ENCODE measurements at regions not wholly inside any gene's neighbourhood (a gene's known extent, or its start where the extent isn't known, plus 50 kb on each side); places are given as distances from the start of the nearest gene placed in this dataset.

DNA sequence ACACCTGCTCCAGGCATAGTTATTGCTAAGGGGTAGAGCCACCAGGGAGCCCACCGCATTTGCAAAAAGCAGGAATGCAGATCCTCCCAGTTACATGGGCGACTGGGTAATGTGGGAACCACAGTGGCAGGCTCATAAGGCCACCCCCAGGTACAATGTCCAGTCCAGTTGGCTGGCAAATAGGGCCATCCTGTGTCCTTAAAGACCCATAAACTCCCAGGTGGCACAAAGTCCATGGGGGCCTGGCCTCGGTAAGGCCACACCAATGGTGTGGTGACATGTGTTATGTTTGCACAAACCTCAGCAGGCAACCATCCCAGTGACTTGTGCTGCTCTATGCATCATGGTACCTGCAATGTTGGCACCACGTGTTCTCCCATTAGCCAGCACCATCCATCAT lies 283.6 kb upstream of the GYPC start:
- TF ChIP-seq, protein P1, sequence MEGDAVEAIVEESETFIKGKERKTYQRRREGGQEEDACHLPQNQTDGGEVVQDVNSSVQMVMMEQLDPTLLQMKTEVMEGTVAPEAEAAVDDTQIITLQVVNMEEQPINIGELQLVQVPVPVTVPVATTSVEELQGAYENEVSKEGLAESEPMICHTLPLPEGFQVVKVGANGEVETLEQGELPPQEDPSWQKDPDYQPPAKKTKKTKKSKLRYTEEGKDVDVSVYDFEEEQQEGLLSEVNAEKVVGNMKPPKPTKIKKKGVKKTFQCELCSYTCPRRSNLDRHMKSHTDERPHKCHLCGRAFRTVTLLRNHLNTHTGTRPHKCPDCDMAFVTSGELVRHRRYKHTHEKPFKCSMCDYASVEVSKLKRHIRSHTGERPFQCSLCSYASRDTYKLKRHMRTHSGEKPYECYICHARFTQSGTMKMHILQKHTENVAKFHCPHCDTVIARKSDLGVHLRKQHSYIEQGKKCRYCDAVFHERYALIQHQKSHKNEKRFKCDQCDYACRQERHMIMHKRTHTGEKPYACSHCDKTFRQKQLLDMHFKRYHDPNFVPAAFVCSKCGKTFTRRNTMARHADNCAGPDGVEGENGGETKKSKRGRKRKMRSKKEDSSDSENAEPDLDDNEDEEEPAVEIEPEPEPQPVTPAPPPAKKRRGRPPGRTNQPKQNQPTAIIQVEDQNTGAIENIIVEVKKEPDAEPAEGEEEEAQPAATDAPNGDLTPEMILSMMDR (conservative IDR thresholded peaks at IDR 0.05; ENCODE audit: low read depth, low read length) = no peak
- CTCF ChIA-PET = no interaction called here
- no peak overlapping the region for H3K27ac ChIP-seq (ENCODE audit: low read depth, low read length, poor library complexity, severe bottlenecking)
- BruUV-seq (replicated peaks) = no TSS peak
- intact Hi-C loops (cut with micrococcal nuclease; ENCODE audit: unreplicated experiment) = no loop called here
- H3K36me3 ChIP-seq (ENCODE audit: insufficient read depth, low read length, poor library complexity, severe bottlenecking) = no peaks in the 10 kb centered on the region
- no peak for DNase-seq (ENCODE audit: low spot score)
- H3K4me3 ChIP-seq (ENCODE audit: low read depth, low read length, poor library complexity, severe bottlenecking) = no peak overlapping the region
- POLR2A ChIA-PET (ENCODE audit: low non-redundant PET) = no interaction called here
- no peaks in the 10 kb centered on the region for H3K27me3 ChIP-seq (replicated peaks; ENCODE audit: insufficient read depth, low read depth, low read length, poor library complexity)
- H3K9me3 ChIP-seq (ENCODE audit: low read depth, low read length, poor library complexity, severe bottlenecking) = no peaks in the 10 kb centered on the region
- no peaks in the 10 kb centered on the region for H3K4me1 ChIP-seq (ENCODE audit: insufficient read depth, low read length, poor library complexity, severe bottlenecking)

DNA sequence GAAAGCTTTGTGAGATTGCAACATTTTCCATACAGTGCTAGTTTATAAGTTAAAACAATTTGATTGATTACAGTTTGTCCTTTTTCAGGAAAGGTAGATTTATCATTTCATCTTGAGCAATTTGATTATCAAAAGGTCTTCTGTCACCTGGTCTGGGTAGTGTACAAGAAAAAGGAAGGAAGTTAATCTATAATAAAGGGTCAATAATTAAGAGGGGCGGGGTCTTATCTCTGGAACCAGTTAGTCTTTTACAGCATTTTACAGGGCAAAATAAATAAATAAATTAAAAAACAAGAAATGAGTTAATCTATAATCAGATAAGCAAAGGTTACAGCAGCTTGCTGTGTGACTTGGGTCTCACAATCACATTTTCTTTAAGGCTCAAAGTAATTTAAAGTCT lies 277.8 kb upstream of the GYPC start:
- Histone ChIP-seq H3K36me3 (ENCODE audit: insufficient read depth, low read length, poor library complexity, severe bottlenecking) (no peaks in the 10 kb centered on the region), H3K9me3 (ENCODE audit: low read depth, low read length, poor library complexity, severe bottlenecking) (no peaks in the 10 kb centered on the region), H3K27me3 (replicated peaks; ENCODE audit: insufficient read depth, low read depth, low read length, poor library complexity) (peaks cover 4% of the 10 kb centered on the region), H3K4me1 (ENCODE audit: insufficient read depth, low read length, poor library complexity, severe bottlenecking) (no peaks in the 10 kb centered on the region), H3K4me3 (ENCODE audit: low read depth, low read length, poor library complexity, severe bottlenecking) (no peak overlapping the region), H3K27ac (ENCODE audit: low read depth, low read length, poor library complexity, severe bottlenecking) (no peak overlapping the region)
- TF ChIP-seq, protein P1 (conservative IDR thresholded peaks at IDR 0.05; ENCODE audit: low read depth, low read length) = no peak
- TF ChIP-seq EZH2 (IDR thresholded peaks at IDR 0.05; ENCODE audit: borderline replicate concordance, low read depth, low read length, poor library complexity, severe bottlenecking) = no peak
- POLR2A ChIA-PET (ENCODE audit: low non-redundant PET) = no interaction called here
- intact Hi-C loops (cut with micrococcal nuclease; ENCODE audit: unreplicated experiment) = no loop called here
- DNase-seq (ENCODE audit: low spot score) = no peak
- BruUV-seq (replicated peaks) = no TSS peak
- CTCF ChIA-PET = no interaction called here

DNA sequence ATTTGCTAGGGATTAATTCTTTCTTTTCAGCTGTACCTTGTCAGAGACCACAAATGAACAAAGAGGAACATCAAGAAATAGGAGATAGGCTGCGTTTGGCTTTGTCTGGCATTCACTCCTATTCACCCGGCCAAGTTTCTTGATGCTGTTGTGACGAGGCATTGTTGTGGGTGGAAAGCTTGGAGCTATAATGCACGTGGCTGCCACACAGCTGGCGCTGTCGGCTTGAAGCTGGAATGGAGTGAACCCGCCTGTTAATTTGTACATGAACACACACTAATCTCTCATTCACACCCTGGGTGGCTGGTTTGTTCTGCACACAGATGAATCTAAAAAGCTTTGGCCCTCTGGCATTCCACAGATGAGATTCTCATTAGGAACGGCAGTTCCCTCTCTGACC lies 274.9 kb upstream of the GYPC start:
- no peak overlapping the region for H3K27ac ChIP-seq (ENCODE audit: low read depth, low read length, poor library complexity, severe bottlenecking)
- H3K36me3 ChIP-seq (ENCODE audit: insufficient read depth, low read length, poor library complexity, severe bottlenecking) = no peaks in the 10 kb centered on the region
- H3K27me3 ChIP-seq (replicated peaks; ENCODE audit: insufficient read depth, low read depth, low read length, poor library complexity) = peaks cover 4% of the 10 kb centered on the region
- H3K9me3 ChIP-seq (ENCODE audit: low read depth, low read length, poor library complexity, severe bottlenecking) = peaks cover 6% of the 10 kb centered on the region
- no peaks in the 10 kb centered on the region for H3K4me1 ChIP-seq (ENCODE audit: insufficient read depth, low read length, poor library complexity, severe bottlenecking)
- DNase-seq (ENCODE audit: low spot score) = no peak
- no peak for TF ChIP-seq EZH2 (IDR thresholded peaks at IDR 0.05; ENCODE audit: borderline replicate concordance, low read depth, low read length, poor library complexity, severe bottlenecking)
- TF ChIP-seq, protein P1 (conservative IDR thresholded peaks at IDR 0.05; ENCODE audit: low read depth, low read length) = no peak
- ChIA-PET POLR2A (ENCODE audit: low non-redundant PET) (no interaction called here), CTCF (no interaction called here)
- intact Hi-C loops (cut with micrococcal nuclease; ENCODE audit: unreplicated experiment) = no loop called here
- H3K4me3 ChIP-seq (ENCODE audit: low read depth, low read length, poor library complexity, severe bottlenecking) = no peak overlapping the region
- no TSS peak for BruUV-seq (replicated peaks)
